DMS79 treated with DMSO at 0.1 percent for 48 hours (cell line): ENCODE measurements at regions not wholly inside any gene's neighbourhood (a gene's known extent, or its start where the extent isn't known, plus 50 kb on each side); places are given as distances from the start of the nearest gene placed in this dataset.

Experiments
- DNase-seq: peaks from one replicate; lab custom pipeline; 2025; lab: John Stamatoyannopoulos, UW

DNA sequence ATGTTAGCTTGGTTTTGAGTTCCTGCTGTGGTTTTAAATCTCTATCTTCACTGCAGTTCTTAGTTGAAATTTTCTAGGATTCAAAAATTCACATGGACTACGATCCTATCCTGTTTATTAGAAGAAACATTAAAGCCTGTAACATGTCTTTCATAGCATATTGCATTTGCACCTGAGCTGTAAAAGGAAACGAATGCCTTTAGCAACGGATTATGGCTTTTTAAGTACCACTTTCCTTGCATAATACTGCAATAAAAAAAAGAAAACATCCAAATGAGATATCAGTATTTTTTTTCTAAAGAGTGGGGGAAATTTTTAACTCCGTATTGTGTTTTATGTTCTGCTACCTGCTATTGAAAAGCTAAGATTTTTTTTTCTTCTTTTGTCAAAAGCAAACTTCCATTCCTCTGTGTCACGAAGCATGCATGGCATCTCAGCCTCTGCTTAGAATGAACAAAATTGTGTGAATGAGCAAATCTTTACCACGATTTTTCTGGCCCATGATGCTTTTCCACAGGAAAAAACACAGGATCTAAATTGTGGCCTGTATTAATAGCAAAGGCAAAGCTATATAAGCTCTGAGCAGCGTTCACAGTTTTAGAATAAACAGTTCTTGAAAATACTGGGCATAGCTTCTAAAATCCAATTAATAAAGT is 110.0 kb upstream of the CDIN1 start:
- DNase-seq: peak; percentile 61

GRCh38 chr15:36472672-36473071 is 106.8 kb upstream of the CDIN1 start:
- DNase-seq: no peak

- DNase-seq: no peak
These were observed 100.9 kb upstream of the CDIN1 start for GRCh38 chr15:36478561-36478960.

DNA sequence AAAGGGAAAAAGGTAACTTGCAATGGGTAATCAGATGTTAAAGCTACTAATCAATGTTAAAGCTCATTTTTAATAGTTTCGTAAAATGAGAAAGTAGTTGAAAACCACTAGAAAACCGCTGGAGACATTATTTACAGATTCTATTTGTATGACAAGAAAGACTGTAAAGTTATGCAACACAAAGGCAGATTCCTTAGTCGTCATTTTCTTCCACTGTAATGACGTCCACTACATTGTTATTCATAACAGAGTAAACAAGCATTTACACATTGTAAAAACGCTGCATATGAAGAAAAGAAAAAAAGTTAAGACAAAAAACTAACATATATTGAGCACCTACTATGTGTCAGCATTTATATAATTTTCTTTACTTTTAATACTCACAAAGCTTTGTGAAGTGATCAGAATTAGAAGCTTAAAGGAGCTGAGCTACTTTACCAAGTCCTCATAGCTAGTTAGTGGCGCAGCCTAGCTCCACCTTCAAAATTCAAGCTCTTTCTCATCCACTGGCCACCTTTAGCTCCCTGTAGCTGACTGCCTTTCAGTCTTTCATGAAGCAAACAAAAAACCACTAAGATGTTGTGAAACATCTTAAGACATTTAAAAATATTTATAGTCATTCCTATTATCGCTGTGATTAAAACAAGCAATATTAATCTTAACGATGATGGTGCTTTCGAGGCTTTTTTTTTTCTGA is 100.1 kb upstream of the CDIN1 start:
- no peak for DNase-seq

GRCh38 chr15:36481156-36481555 is 98.3 kb upstream of the CDIN1 start:
- DNase-seq: no peak

DNA sequence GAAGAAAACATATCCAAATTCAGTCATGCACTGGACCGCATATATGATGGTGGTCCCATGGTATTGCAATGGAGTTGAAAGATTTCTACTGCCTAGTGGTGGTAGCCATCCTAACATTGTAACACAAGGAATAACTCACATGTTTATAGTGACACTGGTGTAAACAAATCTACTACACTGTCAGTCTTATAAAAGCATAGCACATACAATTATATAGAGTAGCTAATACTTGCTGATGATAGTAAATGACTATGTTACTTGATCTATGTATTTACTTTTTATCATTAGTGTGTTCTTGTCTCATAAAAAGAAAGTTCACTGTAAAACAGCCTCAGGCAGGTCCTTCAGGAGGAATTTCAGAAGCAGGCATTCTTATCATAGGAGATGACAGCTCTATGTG is 96.0 kb upstream of the CDIN1 start:
- no peak for DNase-seq

- no peak for DNase-seq
These were observed 95.2 kb upstream of the CDIN1 start for GRCh38 chr15:36484038-36484778.

GRCh38 chr15:36491912-36492311 is 87.5 kb upstream of the CDIN1 start:
- no peak for DNase-seq

DNA sequence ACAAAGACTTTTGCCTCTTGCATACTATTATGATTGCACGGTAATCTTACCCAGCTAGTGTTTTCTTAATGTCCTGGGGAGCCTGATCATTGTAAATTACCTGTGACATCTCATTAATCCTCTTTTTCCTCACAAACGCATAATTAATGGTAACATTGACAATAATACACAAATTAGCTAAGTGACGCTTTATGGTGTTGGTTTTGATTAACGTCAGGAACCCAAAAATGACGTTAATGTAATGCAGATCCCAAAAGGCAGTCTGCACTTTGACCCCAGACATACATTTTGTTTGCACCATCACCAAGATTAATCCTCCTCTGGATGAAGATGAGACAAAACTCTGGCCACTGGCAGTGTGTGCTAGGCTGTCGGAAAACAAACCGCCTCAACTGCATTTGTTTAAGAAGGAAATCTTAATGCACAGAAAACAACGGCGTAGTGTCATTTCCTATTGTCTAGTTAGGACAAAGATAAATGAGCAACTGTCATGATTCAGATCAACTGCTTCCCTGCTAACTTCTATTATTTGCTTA is 83.9 kb upstream of the CDIN1 start:
- DNase-seq: no peak

DNA sequence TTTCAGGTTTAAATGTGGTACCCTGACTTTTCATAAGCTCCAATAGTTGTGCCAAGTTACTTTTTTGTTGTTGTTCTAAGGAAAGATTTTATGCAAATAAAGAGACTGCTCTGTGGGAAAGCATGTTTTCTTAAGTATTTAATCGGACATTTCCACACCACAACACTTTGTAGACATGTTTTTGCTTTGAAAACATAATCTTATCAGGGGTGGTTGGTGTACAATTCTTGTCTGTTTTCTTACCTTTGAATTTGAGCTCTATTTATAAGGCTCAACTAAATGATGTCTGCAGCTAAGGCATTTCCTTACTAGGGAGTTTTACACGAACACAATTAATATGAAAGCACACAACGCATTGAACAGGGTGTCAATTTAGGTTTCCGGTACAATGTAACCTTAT is 81.5 kb upstream of the CDIN1 start:
- no peak for DNase-seq

DNA sequence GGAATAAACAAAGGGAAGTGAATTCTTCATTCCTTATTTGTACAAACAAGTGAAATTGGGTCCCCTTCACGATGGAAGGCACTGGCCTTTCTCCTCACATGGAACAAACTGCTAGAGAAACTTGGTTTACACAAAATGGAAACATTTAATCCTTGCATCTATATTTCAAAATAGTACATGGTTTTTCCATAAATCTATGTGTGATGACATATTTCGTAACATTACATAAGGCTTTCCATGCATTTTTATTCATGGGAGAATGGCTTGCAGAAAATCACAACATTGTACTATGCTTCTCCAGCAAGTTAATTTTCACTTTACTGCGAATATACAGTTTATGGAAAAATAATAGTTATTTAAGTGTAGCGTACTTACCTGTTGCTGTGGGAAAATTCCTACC is 81.0 kb upstream of the CDIN1 start:
- DNase-seq: no peak

DNA sequence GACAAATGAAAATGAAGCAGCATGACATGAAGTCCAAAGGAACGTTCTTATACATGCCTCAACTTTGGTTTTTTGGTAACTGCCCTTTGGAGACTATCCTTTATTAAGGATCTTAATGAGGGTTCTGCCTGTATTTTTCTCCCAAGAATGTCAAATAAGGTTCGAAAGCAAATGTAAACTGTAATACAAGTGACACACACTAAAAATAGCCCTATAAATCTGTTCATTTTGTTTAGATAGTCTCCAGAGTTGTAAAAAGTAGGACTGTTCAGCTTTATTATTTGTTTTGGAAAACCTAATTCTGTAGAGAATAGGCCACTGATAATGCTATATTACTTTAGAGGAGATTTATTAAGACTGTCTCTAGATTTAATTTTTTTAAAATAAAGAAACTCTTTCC is 80.5 kb upstream of the CDIN1 start:
- DNase-seq: no peak

DNA sequence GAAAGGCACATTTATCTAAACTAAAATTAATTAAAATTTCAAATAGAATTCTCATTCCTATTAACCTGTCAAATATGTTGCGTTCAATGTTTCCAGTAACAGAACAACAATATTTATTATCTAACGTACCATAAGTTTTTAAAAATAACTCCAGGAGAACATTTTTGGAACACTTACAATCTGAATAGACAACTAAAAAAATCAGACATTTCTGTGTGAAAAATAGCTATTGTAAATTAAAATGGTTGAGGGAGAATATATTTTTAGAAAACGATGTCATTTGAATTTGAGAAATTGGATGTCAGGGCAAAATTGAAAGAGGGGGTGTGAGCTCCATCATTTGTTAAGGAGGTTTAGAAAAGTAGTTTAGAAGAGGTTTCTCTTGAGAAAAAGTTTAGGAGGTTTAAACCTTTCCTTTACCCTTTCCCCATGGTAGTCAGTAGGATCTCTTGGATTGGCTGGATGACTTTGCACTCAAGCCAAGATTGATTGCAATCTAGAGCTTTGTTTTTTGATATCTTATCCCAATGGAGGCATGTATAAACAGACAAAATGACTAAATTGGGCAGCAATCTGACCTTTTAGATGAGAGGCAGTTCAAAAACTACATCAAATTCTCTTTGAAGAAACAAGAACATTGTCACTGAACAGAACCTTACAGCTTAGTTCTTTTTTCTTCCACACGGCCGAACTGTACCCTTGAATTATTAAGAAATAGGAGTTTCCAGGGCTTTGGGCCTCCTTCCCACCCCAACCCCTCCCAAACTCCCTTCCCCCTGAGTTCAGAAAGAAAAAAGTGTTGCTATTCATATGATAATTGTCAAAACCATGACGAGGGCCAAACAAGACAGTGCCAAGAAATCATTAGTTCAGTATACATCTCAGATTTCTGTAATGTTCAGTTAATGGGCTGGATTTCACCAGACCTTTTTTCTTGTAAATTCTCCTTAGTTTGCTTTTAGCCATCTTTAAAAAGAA is 79.7 kb upstream of the CDIN1 start:
- no peak for DNase-seq

DNA sequence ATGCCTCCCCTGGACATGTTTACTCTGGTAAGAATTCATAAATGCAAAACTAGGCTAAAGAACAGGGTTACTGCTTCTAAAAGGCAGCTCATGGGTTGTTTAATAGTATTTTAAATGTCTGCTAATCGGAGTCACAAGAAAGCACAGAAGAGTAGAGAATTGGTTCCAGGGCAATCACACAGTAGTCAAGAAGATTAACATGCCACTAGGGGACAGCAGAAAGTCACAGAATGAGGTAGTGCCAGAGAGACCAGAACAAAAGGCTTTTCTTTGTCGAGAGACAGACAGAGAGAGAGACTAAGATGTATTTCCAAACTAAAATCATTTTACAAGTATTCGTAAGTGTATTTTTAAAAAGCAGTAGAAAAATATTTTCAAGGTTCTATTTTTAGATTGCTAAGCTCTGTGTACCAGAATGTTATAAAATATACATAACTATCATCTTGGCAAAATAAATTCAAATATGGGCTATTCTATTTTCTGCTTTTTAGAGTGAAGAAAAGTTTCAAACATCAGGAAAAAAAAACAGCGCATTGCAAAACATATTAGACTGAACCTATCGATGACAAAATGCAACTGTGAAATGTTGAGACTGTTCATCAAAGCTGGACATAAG is 78.3 kb upstream of the CDIN1 start:
- peak; percentile 63 for DNase-seq

DNA sequence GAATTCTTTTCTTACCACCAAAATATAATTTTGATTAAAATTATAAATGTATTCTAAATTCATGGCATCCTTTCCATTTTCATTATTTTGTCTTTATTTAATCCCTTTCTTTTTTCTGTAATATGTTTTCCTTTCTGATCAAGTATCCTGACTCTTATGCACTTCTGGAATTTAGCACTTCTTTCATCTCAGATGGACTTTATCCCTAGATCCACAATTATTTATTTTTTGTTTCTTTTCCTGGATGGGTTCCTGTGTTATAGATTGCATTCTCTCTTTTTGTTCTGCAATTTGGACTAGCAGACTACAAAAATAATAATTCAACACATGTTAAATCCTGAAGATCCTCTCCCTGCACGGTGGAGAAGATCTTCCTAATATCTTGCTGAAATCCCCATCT is 76.9 kb upstream of the CDIN1 start:
- DNase-seq: no peak

- no peak for DNase-seq
These were observed 72.6 kb upstream of the CDIN1 start for GRCh38 chr15:36506733-36507356.

- no peak for DNase-seq
These were observed 72.0 kb upstream of the CDIN1 start for GRCh38 chr15:36507458-36507857.

DNA sequence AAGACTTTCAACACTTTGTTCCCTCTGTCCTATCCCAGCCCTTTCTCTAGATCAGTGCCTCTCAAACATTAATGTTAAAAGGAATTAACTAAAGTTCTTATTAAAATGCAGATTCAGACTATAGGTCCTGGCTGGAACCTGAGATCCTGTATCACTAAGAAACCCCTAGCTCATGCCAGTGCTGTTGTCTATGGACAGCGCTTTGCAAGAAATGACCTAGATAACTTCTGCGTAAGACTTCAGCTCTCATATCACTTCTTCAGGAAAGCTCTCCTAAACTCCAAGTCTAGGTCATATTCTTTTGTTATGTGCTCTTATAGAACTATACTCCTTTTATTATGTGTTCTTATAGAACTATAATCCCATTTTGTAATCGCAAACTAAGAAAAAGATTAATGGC is 67.8 kb upstream of the CDIN1 start:
- DNase-seq: no peak

GRCh38 chr15:36517758-36518157 is 61.7 kb upstream of the CDIN1 start:
- no peak for DNase-seq

- no peak for DNase-seq
These were observed 60.4 kb upstream of the CDIN1 start for GRCh38 chr15:36519067-36519466.

- DNase-seq: no peak
These were observed 54.0 kb upstream of the CDIN1 start for GRCh38 chr15:36525430-36525829.
